Subcutaneous abdominal adipose tissue (tissue), 5 donors: ENCODE measurements at regions not wholly inside any gene's neighbourhood (a gene's known extent, or its start where the extent isn't known, plus 50 kb on each side); places are given as distances from the start of the nearest gene placed in this dataset.
"Not testable (repeated sequence)": the region's sequence is repeated elsewhere in the genome, so short reads cannot be mapped to it uniquely, and the experiment has no call there.

ENCODE experiments used
- H3K27ac ChIP-seq: one replicate; pipeline ENCODE4 v1.7.0; 2013; ENCODE audit warnings: low read depth, mild to moderate bottlenecking, inconsistent platforms, low read length, moderate library complexity
- H3K27me3 ChIP-seq, 5 donors: one replicate each; pipeline ENCODE4 v1.7.0; 2013; ENCODE audit warnings: low read length in 5 of 5, inconsistent platforms in 1 of 5; ENCODE audit not compliant: control insufficient read depth in 5 of 5, insufficient read depth in 4 of 5
- H3K36me3 ChIP-seq, 5 donors: one replicate each; pipeline ENCODE4 v1.7.0; 2013; ENCODE audit warnings: low read length in 5 of 5; ENCODE audit not compliant: control insufficient read depth in 5 of 5, insufficient read depth in 5 of 5
- H3K4me1 ChIP-seq, 5 donors: one replicate each; pipeline ENCODE4 v1.7.0; 2013; ENCODE audit warnings: low read length in 5 of 5, mild to moderate bottlenecking in 3 of 5, moderate library complexity in 1 of 5; ENCODE audit not compliant: control insufficient read depth in 5 of 5, insufficient read depth in 5 of 5
- H3K4me3 ChIP-seq, 5 donors: one replicate each; pipeline ENCODE4 v1.7.0; 2013; ENCODE audit warnings: low read length in 5 of 5, low read depth in 1 of 5
- H3K9ac ChIP-seq, 5 donors: one replicate each; pipeline ENCODE4 v1.7.0; 2013; ENCODE audit warnings: low read length in 5 of 5, mild to moderate bottlenecking in 4 of 5, moderate library complexity in 3 of 5
- H3K9me3 ChIP-seq, 5 donors: one replicate each; pipeline ENCODE4 v1.7.0; 2013; ENCODE audit warnings: low read length in 5 of 5; ENCODE audit not compliant: control insufficient read depth in 5 of 5
- donor health status: healthy.
- donor health status: healthy.
- donor health status: healthy.
- donor health status: healthy.
- donor health status: healthy.

GRCh38 chr5:98540056-98540455, 233.4 kb upstream of the RGMB start:
- H3K36me3 ChIP-seq, result no peaks in the 10 kb centered on the region
- H3K27ac ChIP-seq, result no peak overlapping the region
- H3K27me3 ChIP-seq, result no peaks in the 10 kb centered on the region
- H3K4me1 ChIP-seq, result no peaks in the 10 kb centered on the region
- H3K9me3 ChIP-seq, result peaks cover 0 to 25% (median 14%) of the 10 kb centered on the region in 5 donors
- H3K9ac ChIP-seq, result no peak overlapping the region
- no peak overlapping the region for H3K4me3 ChIP-seq

- H3K9ac ChIP-seq, result no peak overlapping the region
- H3K36me3 ChIP-seq, result no peaks in the 10 kb centered on the region
- H3K4me1 ChIP-seq, result no peaks in the 10 kb centered on the region
- H3K27me3 ChIP-seq, result no peaks in the 10 kb centered on the region
- peaks cover 0 to 25% (median 14%) of the 10 kb centered on the region in 5 donors for H3K9me3 ChIP-seq
- no peak overlapping the region for H3K4me3 ChIP-seq
- H3K27ac ChIP-seq, result no peak overlapping the region
These were observed 231.8 kb upstream of the RGMB start for GRCh38 chr5:98541641-98542040.

- H3K4me3 ChIP-seq, result no peak overlapping the region
- no peak overlapping the region for H3K27ac ChIP-seq
- peaks cover 0 to 25% (median 14%) of the 10 kb centered on the region in 5 donors for H3K9me3 ChIP-seq
- no peak overlapping the region for H3K9ac ChIP-seq
- no peaks in the 10 kb centered on the region for H3K27me3 ChIP-seq
- no peaks in the 10 kb centered on the region for H3K4me1 ChIP-seq
- no peaks in the 10 kb centered on the region for H3K36me3 ChIP-seq
These were observed 230.0 kb upstream of the RGMB start for GRCh38 chr5:98543490-98543889.

GRCh38 chr5:98546924-98547323, 226.5 kb upstream of the RGMB start:
- H3K4me3 ChIP-seq, H3K36me3 ChIP-seq, H3K4me1 ChIP-seq, H3K27ac ChIP-seq, H3K9ac ChIP-seq, H3K27me3 ChIP-seq: not testable (repeated sequence)
- H3K9me3 ChIP-seq, result peaks cover 0 to 13% (median 3%) of the 10 kb centered on the region in 5 donors

- Histone ChIP-seq H3K27me3 (no peaks in the 10 kb centered on the region), H3K36me3 (no peaks in the 10 kb centered on the region), H3K4me1 (no peaks in the 10 kb centered on the region), H3K27ac (no peak overlapping the region), H3K9ac (no peak overlapping the region), H3K9me3 (no peaks in the 10 kb centered on the region), H3K4me3 (no peak overlapping the region)
These were observed 216.8 kb upstream of the RGMB start for GRCh38 chr5:98556712-98557111.

- Histone ChIP-seq H3K36me3 (no peaks in the 10 kb centered on the region), H3K4me1 (no peaks in the 10 kb centered on the region), H3K27ac (no peak overlapping the region)
These were observed 215.5 kb upstream of the RGMB start for GRCh38 chr5:98557916-98558315.

GRCh38 chr5:98563885-98564653, 209.4 kb upstream of the RGMB start:
- Histone ChIP-seq H3K36me3 (no peaks in the 10 kb centered on the region), H3K27me3 (no peaks in the 10 kb centered on the region), H3K4me3 (no peak overlapping the region), H3K4me1 (no peaks in the 10 kb centered on the region), H3K9ac (no peak overlapping the region), H3K27ac (no peak overlapping the region), H3K9me3 (no peaks in the 10 kb centered on the region)

More at GRCh38 chr5:98557916-98558315, 215.5 kb upstream of the RGMB start:
- Histone ChIP-seq H3K27me3 (no peaks in the 10 kb centered on the region), H3K9me3 (no peaks in the 10 kb centered on the region), H3K4me3 (no peak overlapping the region), H3K9ac (no peak overlapping the region)

GRCh38 chr5:98564836-98565235, 208.6 kb upstream of the RGMB start:
- no peaks in the 10 kb centered on the region for H3K36me3 ChIP-seq

GRCh38 chr5:98568336-98568735, 205.1 kb upstream of the RGMB start:
- H3K27ac ChIP-seq, result no peak overlapping the region
- H3K9me3 ChIP-seq, result peaks cover 0 to 2% (median 0%) of the 10 kb centered on the region in 5 donors
- H3K4me1 ChIP-seq, result no peaks in the 10 kb centered on the region
- H3K27me3 ChIP-seq, result no peaks in the 10 kb centered on the region
- H3K4me3 ChIP-seq, result no peak overlapping the region
- no peak overlapping the region for H3K9ac ChIP-seq
- H3K36me3 ChIP-seq, result no peaks in the 10 kb centered on the region

More at GRCh38 chr5:98564836-98565235, 208.6 kb upstream of the RGMB start:
- H3K4me3 ChIP-seq, result no peak overlapping the region
- H3K27me3 ChIP-seq, result no peaks in the 10 kb centered on the region
- H3K9ac ChIP-seq, result no peak overlapping the region
- H3K9me3 ChIP-seq, result no peaks in the 10 kb centered on the region
- no peaks in the 10 kb centered on the region for H3K4me1 ChIP-seq
- H3K27ac ChIP-seq, result no peak overlapping the region

GRCh38 chr5:98569288-98569687, 204.2 kb upstream of the RGMB start:
- Histone ChIP-seq H3K27ac (no peak overlapping the region), H3K4me3 (no peak overlapping the region), H3K9me3 (peaks cover 0 to 2% (median 0%) of the 10 kb centered on the region in 5 donors), H3K4me1 (no peaks in the 10 kb centered on the region), H3K9ac (no peak overlapping the region), H3K36me3 (no peaks in the 10 kb centered on the region), H3K27me3 (no peaks in the 10 kb centered on the region)
